ENCODE measurements at regions not wholly inside any gene's neighbourhood (a gene's known extent, or its start where the extent isn't known, plus 50 kb on each side); places are given as distances from the start of the nearest gene placed in this dataset.

- POLR2A ChIA-PET, result no interaction called here
- peaks cover 4% of the 10 kb centered on the region for H3K27me3 Mint-ChIP-seq
- no peaks in the 10 kb centered on the region for H3K36me3 Mint-ChIP-seq
- no peak overlapping the region for H3K27ac Mint-ChIP-seq
- peaks cover 1% of the 10 kb centered on the region for H3K9me3 Mint-ChIP-seq
- DNase-seq (no peak), ATAC-seq (ENCODE audit: low read depth) (no peak)
- H3K4me1 Mint-ChIP-seq, result no peaks in the 10 kb centered on the region
- H3K4me3 Mint-ChIP-seq, result no peak overlapping the region
Observed at GRCh38 chr9:129291041-129291501, 113.0 kb upstream of the IER5L start.

DNA sequence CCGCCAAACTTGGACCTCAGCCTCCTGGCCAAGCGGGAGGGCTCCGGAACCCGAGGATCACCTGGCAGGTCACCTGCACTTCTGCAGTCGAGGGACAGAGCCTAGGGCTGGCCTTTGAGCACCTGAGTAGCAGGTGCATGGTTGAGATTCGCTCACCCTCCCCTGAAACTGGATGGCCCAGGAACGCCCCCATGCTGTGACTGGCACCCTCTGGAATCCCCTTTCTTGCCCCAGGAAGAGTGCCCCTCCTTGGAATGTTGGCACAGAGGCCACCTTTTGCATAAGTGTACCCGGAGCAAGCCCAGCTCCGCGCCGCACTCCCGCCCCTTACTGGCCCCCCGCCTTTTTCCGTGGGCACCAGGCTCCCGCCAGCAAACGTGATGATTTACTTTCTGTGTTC lies 112.5 kb upstream of the IER5L start:
- no peaks in the 10 kb centered on the region for H3K4me1 Mint-ChIP-seq
- POLR2A ChIA-PET, result no interaction called here
- peaks cover 1% of the 10 kb centered on the region for H3K9me3 Mint-ChIP-seq
- no peaks in the 10 kb centered on the region for H3K36me3 Mint-ChIP-seq
- H3K27me3 Mint-ChIP-seq, result peaks cover 4% of the 10 kb centered on the region
- ATAC-seq (ENCODE audit: low read depth) (no peak), DNase-seq (peak; percentile 19)
- H3K27ac Mint-ChIP-seq, result no peak overlapping the region
- no peak overlapping the region for H3K4me3 Mint-ChIP-seq

DNA sequence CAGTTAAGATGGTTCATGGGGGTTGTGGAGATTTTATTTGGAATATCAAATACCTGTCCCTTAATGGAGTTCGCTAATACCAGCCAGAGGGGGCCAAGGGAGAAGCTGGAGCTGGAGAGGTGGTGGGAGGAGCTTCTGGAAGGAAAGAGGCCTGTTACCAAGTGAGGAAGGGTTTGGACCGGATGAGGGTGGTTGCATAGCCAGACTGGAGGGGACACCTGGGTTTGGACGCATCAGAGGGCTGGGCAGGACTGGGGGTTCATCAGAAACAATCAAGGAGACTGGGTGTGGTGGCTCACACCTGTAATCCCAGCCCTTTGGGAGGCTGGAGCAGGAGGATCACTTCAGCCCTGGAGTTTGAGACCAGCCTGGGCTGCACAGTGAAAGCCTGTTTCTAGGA lies 111.8 kb upstream of the IER5L start:
- no peaks in the 10 kb centered on the region for H3K36me3 Mint-ChIP-seq
- H3K9me3 Mint-ChIP-seq, result peaks cover 1% of the 10 kb centered on the region
- no peak overlapping the region for H3K4me3 Mint-ChIP-seq
- H3K27me3 Mint-ChIP-seq, result peaks cover 4% of the 10 kb centered on the region
- ATAC-seq (ENCODE audit: low read depth) (no peak), DNase-seq (peak; percentile 17)
- H3K4me1 Mint-ChIP-seq, result no peaks in the 10 kb centered on the region
- POLR2A ChIA-PET, result no interaction called here
- no peak overlapping the region for H3K27ac Mint-ChIP-seq

DNA sequence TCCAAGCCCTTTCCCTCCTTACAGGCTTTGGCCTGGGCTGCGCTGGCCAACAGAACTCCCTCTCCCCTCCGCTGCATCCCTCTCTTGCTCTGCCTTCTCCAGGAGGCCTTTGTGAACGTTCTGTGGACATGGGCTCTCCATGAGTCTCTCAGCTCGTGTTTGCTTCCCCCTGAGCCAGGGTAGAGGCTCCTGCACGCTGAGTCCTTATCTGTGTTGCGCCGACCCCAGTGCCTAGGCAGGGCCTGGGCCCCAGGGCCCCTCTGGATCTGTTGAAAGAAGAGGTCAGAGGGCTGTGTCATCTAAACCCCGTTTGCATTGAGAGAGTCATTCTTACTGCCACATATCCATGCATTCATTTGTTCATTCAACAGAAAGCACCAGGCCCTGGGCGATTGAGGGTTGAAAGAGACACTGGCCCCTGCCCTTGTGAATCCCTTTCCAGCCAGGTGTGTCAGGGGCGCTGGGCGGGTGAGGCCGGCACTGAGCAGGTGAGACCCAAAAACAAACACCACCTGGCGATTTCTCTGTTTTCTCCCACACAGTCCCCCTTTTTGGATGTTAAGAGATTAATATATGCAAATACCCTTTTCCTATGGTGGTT lies 111.2 kb upstream of the IER5L start:
- no peak for ATAC-seq (ENCODE audit: low read depth)
- H3K4me1 Mint-ChIP-seq, result no peaks in the 10 kb centered on the region
- H3K4me3 Mint-ChIP-seq, result no peak overlapping the region

DNA sequence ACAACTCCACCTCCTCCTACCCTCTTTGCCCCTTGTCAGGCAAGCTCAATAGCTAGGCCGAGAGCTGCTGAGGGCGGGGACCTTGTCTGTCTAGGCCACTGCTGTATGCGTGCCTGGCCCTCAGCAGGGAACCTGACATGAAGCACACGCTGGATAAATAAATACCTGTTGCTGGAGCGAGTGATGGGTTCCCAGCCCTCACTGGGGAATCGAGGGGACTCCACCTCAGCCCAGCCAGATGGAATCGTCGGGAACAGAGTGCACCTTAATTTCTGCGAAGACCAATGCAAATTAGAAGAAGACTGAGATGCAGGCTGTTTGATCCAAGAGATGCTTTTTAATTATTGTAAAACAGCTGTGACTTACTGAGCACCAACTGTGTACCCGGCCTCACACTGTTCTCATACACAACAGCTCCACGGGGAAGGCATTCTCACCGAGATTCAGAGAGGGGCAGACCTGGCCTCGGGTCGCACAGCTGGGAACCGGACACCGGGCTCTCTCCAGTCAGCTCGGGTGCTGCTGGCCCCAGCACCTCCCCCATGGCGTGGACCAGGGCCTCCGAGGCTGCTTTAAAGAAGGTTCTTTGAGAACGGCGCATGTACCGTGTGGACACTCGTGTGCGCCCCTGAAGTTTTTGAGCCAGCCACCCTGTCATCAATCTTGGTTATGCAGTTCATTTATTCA lies 109.7 kb upstream of the IER5L start:
- Mint-ChIP-seq H3K36me3 (no peaks in the 10 kb centered on the region), H3K27me3 (peaks cover 4% of the 10 kb centered on the region), H3K27ac (no peak overlapping the region), H3K4me1 (no peaks in the 10 kb centered on the region), H3K9me3 (no peaks in the 10 kb centered on the region), H3K4me3 (no peak overlapping the region)
- ATAC-seq (ENCODE audit: low read depth), result no peak
- DNase-seq, result no peak
- POLR2A ChIA-PET, result no interaction called here

More for the DNA sequence above, 111.2 kb upstream of the IER5L start:
- DNase-seq, result peak; percentile 21
- Mint-ChIP-seq H3K27me3 (peaks cover 4% of the 10 kb centered on the region), H3K9me3 (no peaks in the 10 kb centered on the region), H3K36me3 (no peaks in the 10 kb centered on the region), H3K27ac (no peak overlapping the region)
- POLR2A ChIA-PET, result no interaction called here

GRCh38 chr9:129285979-129286772 lies 108.1 kb upstream of the IER5L start:
- DNase-seq, result peak; percentile 23
- Mint-ChIP-seq H3K36me3 (no peaks in the 10 kb centered on the region), H3K4me3 (no peak overlapping the region), H3K4me1 (no peaks in the 10 kb centered on the region), H3K27me3 (peaks cover 6% of the 10 kb centered on the region), H3K27ac (no peak overlapping the region), H3K9me3 (no peaks in the 10 kb centered on the region)
- ATAC-seq (ENCODE audit: low read depth), result no peak
- POLR2A ChIA-PET, result no interaction called here

- Mint-ChIP-seq H3K36me3 (no peaks in the 10 kb centered on the region), H3K27ac (no peak overlapping the region), H3K4me3 (no peak overlapping the region), H3K9me3 (no peaks in the 10 kb centered on the region), H3K27me3 (peaks cover 6% of the 10 kb centered on the region), H3K4me1 (no peaks in the 10 kb centered on the region)
- ATAC-seq (ENCODE audit: low read depth), result no peak
- DNase-seq, result peak; percentile 7
- POLR2A ChIA-PET, result no interaction called here
Observed at GRCh38 chr9:129285382-129285781, 107.3 kb upstream of the IER5L start.

GRCh38 chr9:129284607-129285291 lies 106.7 kb upstream of the IER5L start:
- POLR2A ChIA-PET, result no interaction called here
- no peaks in the 10 kb centered on the region for H3K36me3 Mint-ChIP-seq
- H3K4me1 Mint-ChIP-seq, result no peaks in the 10 kb centered on the region
- no peak overlapping the region for H3K4me3 Mint-ChIP-seq
- DNase-seq, result peak; percentile 22
- no peaks in the 10 kb centered on the region for H3K9me3 Mint-ChIP-seq
- ATAC-seq (ENCODE audit: low read depth), result no peak
- no peak overlapping the region for H3K27ac Mint-ChIP-seq
- peaks cover 2% of the 10 kb centered on the region for H3K27me3 Mint-ChIP-seq

DNA sequence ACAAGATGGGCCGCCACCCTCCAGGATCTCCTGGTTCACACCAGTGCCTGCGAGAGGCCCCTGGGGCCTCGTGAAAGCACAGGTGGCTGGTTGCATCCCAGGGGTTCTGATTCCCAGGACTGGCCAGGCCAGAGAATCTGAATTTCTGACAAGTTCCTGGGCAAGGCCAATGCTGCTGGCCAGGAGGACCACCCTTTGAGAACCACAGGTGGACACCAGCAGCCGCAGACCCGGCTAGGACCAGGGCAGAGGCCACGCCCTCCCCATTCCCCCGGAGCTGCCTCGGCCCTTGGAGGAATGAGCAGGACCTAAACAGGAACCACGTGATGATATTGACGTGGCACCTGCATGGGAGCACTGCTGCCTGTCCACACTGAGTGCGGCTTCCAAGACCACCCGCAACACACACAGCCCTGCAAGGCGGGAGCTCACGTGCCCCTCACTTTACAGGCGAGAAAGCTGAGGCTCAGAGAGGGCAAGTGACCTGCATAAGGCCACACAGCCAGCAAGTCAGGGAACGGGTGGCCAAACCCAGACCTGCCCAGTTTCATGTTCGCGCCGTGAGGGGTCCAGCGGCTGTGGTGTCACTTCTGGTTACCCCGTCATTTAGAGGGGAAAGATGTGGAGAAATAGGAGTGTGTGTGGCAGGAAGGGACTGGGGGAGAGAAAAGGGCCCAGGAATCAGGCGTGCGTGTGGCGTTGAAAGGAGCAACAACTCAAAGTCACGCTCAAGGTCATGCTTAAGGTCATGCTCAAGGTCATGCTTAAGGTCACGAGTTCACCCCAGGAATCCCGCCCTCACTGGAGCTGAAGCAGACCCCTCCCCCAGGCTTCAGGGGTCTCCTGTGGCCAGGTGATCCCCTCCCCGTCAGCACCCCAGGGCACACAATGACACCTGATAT lies 105.9 kb upstream of the IER5L start:
- H3K9me3 Mint-ChIP-seq, result no peaks in the 10 kb centered on the region
- H3K27ac Mint-ChIP-seq, result no peak overlapping the region
- no peaks in the 10 kb centered on the region for H3K4me1 Mint-ChIP-seq
- DNase-seq, result peak; percentile 13
- no peak for ATAC-seq (ENCODE audit: low read depth)
- no peaks in the 10 kb centered on the region for H3K36me3 Mint-ChIP-seq
- H3K27me3 Mint-ChIP-seq, result peaks cover 2% of the 10 kb centered on the region
- POLR2A ChIA-PET, result no interaction called here
- no peak overlapping the region for H3K4me3 Mint-ChIP-seq

GRCh38 chr9:129283291-129283691 lies 105.2 kb upstream of the IER5L start:
- Mint-ChIP-seq H3K36me3 (no peaks in the 10 kb centered on the region), H3K27ac (no peak overlapping the region), H3K4me1 (no peaks in the 10 kb centered on the region), H3K27me3 (peaks cover 2% of the 10 kb centered on the region), H3K9me3 (no peaks in the 10 kb centered on the region), H3K4me3 (no peak overlapping the region)
- ATAC-seq (ENCODE audit: low read depth) (no peak), DNase-seq (peak; percentile 17)
- POLR2A ChIA-PET, result interaction anchor here (1.1 kb wide), 1 partner anchor 109 kb away, joined by 3 read pairs; no protein-coding TSS in a partner anchor

GRCh38 chr9:129282731-129283211 lies 104.7 kb upstream of the IER5L start:
- Mint-ChIP-seq H3K9me3 (no peaks in the 10 kb centered on the region), H3K4me3 (no peak overlapping the region), H3K27ac (no peak overlapping the region), H3K27me3 (peaks cover 2% of the 10 kb centered on the region), H3K36me3 (no peaks in the 10 kb centered on the region), H3K4me1 (no peaks in the 10 kb centered on the region)
- POLR2A ChIA-PET, result interaction anchor here (0.5 to 1.1 kb wide), 2 partner anchors 21 to 108 kb away, joined by 3 to 4 read pairs; no protein-coding TSS in a partner anchor
- DNase-seq, result peak; percentile 19
- no peak for ATAC-seq (ENCODE audit: low read depth)

GRCh38 chr9:129282272-129282671 lies 104.2 kb upstream of the IER5L start:
- no peaks in the 10 kb centered on the region for H3K9me3 Mint-ChIP-seq
- no peaks in the 10 kb centered on the region for H3K4me1 Mint-ChIP-seq
- H3K4me3 Mint-ChIP-seq, result no peak overlapping the region
- ATAC-seq (ENCODE audit: low read depth) (no peak), DNase-seq (no peak)
- H3K27me3 Mint-ChIP-seq, result peaks cover 3% of the 10 kb centered on the region
- POLR2A ChIA-PET, result interaction anchor here (0.5 to 1.1 kb wide), 2 partner anchors 21 to 108 kb away, joined by 3 to 4 read pairs; no protein-coding TSS in a partner anchor
- H3K36me3 Mint-ChIP-seq, result no peaks in the 10 kb centered on the region
- H3K27ac Mint-ChIP-seq, result no peak overlapping the region
